IPS-20b (cell line): ENCODE measurements at regions not wholly inside any gene's neighbourhood (a gene's known extent, or its start where the extent isn't known, plus 50 kb on each side); places are given as distances from the start of the nearest gene placed in this dataset.

Source experiments
- H3K27ac ChIP-seq: one replicate; pipeline ENCODE4 v1.5.1; 2013; ENCODE audit warnings: low read length
- H3K27me3 ChIP-seq: 2 replicates; pipeline ENCODE4 v1.6.1; 2013; ENCODE audit warnings: mild to moderate bottlenecking, low read length, inconsistent platforms; ENCODE audit not compliant: insufficient read depth
- H3K36me3 ChIP-seq: 2 replicates; pipeline ENCODE4 v1.6.1; 2013; ENCODE audit warnings: low read depth, mild to moderate bottlenecking, inconsistent platforms, low read length, moderate library complexity; ENCODE audit not compliant: insufficient read depth
- H3K4me1 ChIP-seq: 2 replicates; pipeline ENCODE4 v1.6.1; 2013; ENCODE audit warnings: mild to moderate bottlenecking, control low read depth, inconsistent platforms, low read length, moderate library complexity; ENCODE audit not compliant: insufficient read depth
- H3K4me3 ChIP-seq: 2 replicates; pipeline ENCODE4 v1.5.1; 2013; ENCODE audit warnings: mild to moderate bottlenecking, low read length, inconsistent platforms
- H3K9ac ChIP-seq: 2 replicates; pipeline ENCODE4 v1.6.1; 2013; ENCODE audit warnings: low read depth, mild to moderate bottlenecking, inconsistent platforms, low read length, moderate library complexity
- H3K9me3 ChIP-seq: 2 replicates; pipeline ENCODE4 v1.6.1; 2013; ENCODE audit warnings: mild to moderate bottlenecking, low read depth, low read length, inconsistent platforms; ENCODE audit not compliant: insufficient read depth

GRCh38 chr13:84933797-84934196 is 865.4 kb downstream of the SLITRK6 start:
- Histone ChIP-seq H3K4me1 (no peaks in the 10 kb centered on the region), H3K4me3 (no peak overlapping the region), H3K27me3 (no peaks in the 10 kb centered on the region), H3K27ac (no peak overlapping the region), H3K36me3 (no peaks in the 10 kb centered on the region), H3K9ac (no peak overlapping the region), H3K9me3 (no peaks in the 10 kb centered on the region)

GRCh38 chr13:84931264-84931663 is 868.0 kb downstream of the SLITRK6 start:
- Histone ChIP-seq H3K4me1 (no peaks in the 10 kb centered on the region), H3K36me3 (no peaks in the 10 kb centered on the region), H3K27ac (no peak overlapping the region), H3K4me3 (no peak overlapping the region), H3K27me3 (no peaks in the 10 kb centered on the region), H3K9me3 (no peaks in the 10 kb centered on the region), H3K9ac (no peak overlapping the region)

- no peaks in the 10 kb centered on the region for H3K9me3 ChIP-seq
- H3K4me3 ChIP-seq = no peak overlapping the region
- no peaks in the 10 kb centered on the region for H3K27me3 ChIP-seq
- H3K36me3 ChIP-seq = no peaks in the 10 kb centered on the region
- H3K27ac ChIP-seq = no peak overlapping the region
- H3K4me1 ChIP-seq = no peaks in the 10 kb centered on the region
- no peak overlapping the region for H3K9ac ChIP-seq
These were observed 871.6 kb downstream of the SLITRK6 start for GRCh38 chr13:84927442-84928169.

GRCh38 chr13:84925443-84925842 is 873.8 kb downstream of the SLITRK6 start:
- H3K27me3 ChIP-seq = no peaks in the 10 kb centered on the region
- no peak overlapping the region for H3K4me3 ChIP-seq
- H3K27ac ChIP-seq = no peak overlapping the region
- H3K9me3 ChIP-seq = no peaks in the 10 kb centered on the region
- H3K9ac ChIP-seq = no peak overlapping the region
- H3K36me3 ChIP-seq = no peaks in the 10 kb centered on the region
- no peaks in the 10 kb centered on the region for H3K4me1 ChIP-seq

GRCh38 chr13:84923831-84924230 is 875.4 kb downstream of the SLITRK6 start:
- H3K9me3 ChIP-seq = no peaks in the 10 kb centered on the region
- no peaks in the 10 kb centered on the region for H3K4me1 ChIP-seq
- no peak overlapping the region for H3K27ac ChIP-seq
- H3K27me3 ChIP-seq = no peaks in the 10 kb centered on the region
- no peak overlapping the region for H3K9ac ChIP-seq
- no peaks in the 10 kb centered on the region for H3K36me3 ChIP-seq
- H3K4me3 ChIP-seq = no peak overlapping the region

GRCh38 chr13:84917252-84917878 is 881.9 kb downstream of the SLITRK6 start:
- H3K4me3 ChIP-seq = no peak overlapping the region
- no peaks in the 10 kb centered on the region for H3K9me3 ChIP-seq
- no peaks in the 10 kb centered on the region for H3K36me3 ChIP-seq
- H3K9ac ChIP-seq = no peak overlapping the region
- H3K27me3 ChIP-seq = no peaks in the 10 kb centered on the region
- H3K4me1 ChIP-seq = no peaks in the 10 kb centered on the region
- H3K27ac ChIP-seq = no peak overlapping the region

GRCh38 chr13:84912720-84913119 is 886.5 kb downstream of the SLITRK6 start:
- no peak overlapping the region for H3K27ac ChIP-seq
- no peaks in the 10 kb centered on the region; the same call in 1 of the 2 replicates for H3K9me3 ChIP-seq
- H3K9ac ChIP-seq = no peak overlapping the region
- no peaks in the 10 kb centered on the region for H3K4me1 ChIP-seq
- H3K27me3 ChIP-seq = no peaks in the 10 kb centered on the region
- H3K4me3 ChIP-seq = no peak overlapping the region
- H3K36me3 ChIP-seq = no peaks in the 10 kb centered on the region

- no peak overlapping the region for H3K9ac ChIP-seq
- no peaks in the 10 kb centered on the region; the same call in 1 of the 2 replicates for H3K9me3 ChIP-seq
- H3K4me3 ChIP-seq = no peak overlapping the region
- no peak overlapping the region for H3K27ac ChIP-seq
- no peaks in the 10 kb centered on the region for H3K36me3 ChIP-seq
- no peaks in the 10 kb centered on the region for H3K27me3 ChIP-seq
- H3K4me1 ChIP-seq = no peaks in the 10 kb centered on the region
These were observed 888.8 kb downstream of the SLITRK6 start for GRCh38 chr13:84910423-84910822.

GRCh38 chr13:84903391-84903790 is 895.8 kb downstream of the SLITRK6 start:
- H3K4me1 ChIP-seq = no peaks in the 10 kb centered on the region
- H3K9me3 ChIP-seq = no peaks in the 10 kb centered on the region
- H3K27me3 ChIP-seq = no peaks in the 10 kb centered on the region
- H3K9ac ChIP-seq = no peak overlapping the region
- no peak overlapping the region for H3K4me3 ChIP-seq
- H3K36me3 ChIP-seq = no peaks in the 10 kb centered on the region
- H3K27ac ChIP-seq = no peak overlapping the region

- no peak overlapping the region for H3K27ac ChIP-seq
These were observed 897.0 kb downstream of the SLITRK6 start for GRCh38 chr13:84902243-84902642.

GRCh38 chr13:84896128-84896527 is 903.1 kb downstream of the SLITRK6 start:
- no peaks in the 10 kb centered on the region for H3K9me3 ChIP-seq
- no peaks in the 10 kb centered on the region for H3K36me3 ChIP-seq
- no peak overlapping the region for H3K4me3 ChIP-seq
- no peaks in the 10 kb centered on the region for H3K4me1 ChIP-seq
- H3K9ac ChIP-seq = no peak overlapping the region
- no peaks in the 10 kb centered on the region for H3K27me3 ChIP-seq
- H3K27ac ChIP-seq = no peak overlapping the region

More at GRCh38 chr13:84902243-84902642, 897.0 kb downstream of the SLITRK6 start:
- H3K4me1 ChIP-seq = no peaks in the 10 kb centered on the region
- no peaks in the 10 kb centered on the region for H3K36me3 ChIP-seq
- H3K9me3 ChIP-seq = no peaks in the 10 kb centered on the region
- no peak overlapping the region for H3K9ac ChIP-seq
- no peak overlapping the region for H3K4me3 ChIP-seq
- H3K27me3 ChIP-seq = no peaks in the 10 kb centered on the region

- Histone ChIP-seq H3K27me3 (no peaks in the 10 kb centered on the region), H3K4me3 (no peak overlapping the region), H3K27ac (no peak overlapping the region), H3K9ac (no peak overlapping the region), H3K36me3 (no peaks in the 10 kb centered on the region), H3K9me3 (no peaks in the 10 kb centered on the region), H3K4me1 (no peaks in the 10 kb centered on the region)
These were observed 904.5 kb downstream of the SLITRK6 start for GRCh38 chr13:84894749-84895148.
